ENCODE measurements at regions not wholly inside any gene's neighbourhood (a gene's known extent, or its start where the extent isn't known, plus 50 kb on each side); places are given as distances from the start of the nearest gene placed in this dataset.

DNA sequence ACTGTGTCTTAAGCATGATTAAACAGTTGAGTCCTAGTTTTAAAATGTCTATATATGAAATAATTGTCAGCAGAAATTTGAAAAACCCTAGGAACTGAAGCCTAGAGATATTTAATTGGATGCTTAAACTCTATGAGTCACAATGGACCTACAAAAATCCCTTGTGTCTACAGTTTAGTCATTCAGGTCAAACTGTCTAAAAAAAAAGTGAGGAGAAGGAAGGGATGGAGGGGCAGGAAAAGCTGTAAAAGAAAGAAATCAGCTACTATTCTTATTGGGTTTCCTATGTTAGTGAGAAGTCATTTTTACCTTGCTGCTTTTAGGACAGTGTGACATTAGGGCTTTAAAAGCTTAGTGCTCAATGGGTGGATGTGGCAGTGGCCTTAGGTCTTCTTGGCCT lies 406.1 kb upstream of the FZD8 start:
- H3K4me3 ChIP-seq (ENCODE audit: control insufficient read depth, low read depth, low read length) = no peak overlapping the region
- TF ChIP-seq, protein P1, sequence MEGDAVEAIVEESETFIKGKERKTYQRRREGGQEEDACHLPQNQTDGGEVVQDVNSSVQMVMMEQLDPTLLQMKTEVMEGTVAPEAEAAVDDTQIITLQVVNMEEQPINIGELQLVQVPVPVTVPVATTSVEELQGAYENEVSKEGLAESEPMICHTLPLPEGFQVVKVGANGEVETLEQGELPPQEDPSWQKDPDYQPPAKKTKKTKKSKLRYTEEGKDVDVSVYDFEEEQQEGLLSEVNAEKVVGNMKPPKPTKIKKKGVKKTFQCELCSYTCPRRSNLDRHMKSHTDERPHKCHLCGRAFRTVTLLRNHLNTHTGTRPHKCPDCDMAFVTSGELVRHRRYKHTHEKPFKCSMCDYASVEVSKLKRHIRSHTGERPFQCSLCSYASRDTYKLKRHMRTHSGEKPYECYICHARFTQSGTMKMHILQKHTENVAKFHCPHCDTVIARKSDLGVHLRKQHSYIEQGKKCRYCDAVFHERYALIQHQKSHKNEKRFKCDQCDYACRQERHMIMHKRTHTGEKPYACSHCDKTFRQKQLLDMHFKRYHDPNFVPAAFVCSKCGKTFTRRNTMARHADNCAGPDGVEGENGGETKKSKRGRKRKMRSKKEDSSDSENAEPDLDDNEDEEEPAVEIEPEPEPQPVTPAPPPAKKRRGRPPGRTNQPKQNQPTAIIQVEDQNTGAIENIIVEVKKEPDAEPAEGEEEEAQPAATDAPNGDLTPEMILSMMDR (IDR thresholded peaks at IDR 0.05; ENCODE audit: control insufficient read depth, insufficient read depth, low read depth, low read length, missing control alignments) = no peak
- no peak for DNase-seq (ENCODE audit: low read depth)

DNA sequence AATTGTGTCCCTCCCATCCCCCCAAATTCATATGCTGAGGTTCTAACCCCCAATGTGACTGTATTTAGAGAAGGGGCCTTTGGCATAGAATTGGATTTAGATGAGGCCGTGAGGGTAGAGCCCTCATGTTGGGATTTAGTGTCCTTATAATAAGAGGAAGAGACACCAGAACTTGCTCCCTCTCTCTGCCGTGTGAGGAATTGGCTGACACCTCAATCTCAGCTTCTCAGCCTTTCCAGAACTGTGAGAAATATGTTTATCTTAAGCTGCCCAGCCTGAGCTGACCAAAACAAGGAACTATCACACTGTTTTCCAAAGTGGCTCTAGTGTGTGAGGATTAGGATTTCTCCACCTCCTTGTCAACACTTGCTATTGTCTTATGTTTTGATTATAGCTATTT lies 400.0 kb upstream of the FZD8 start:
- H3K4me3 ChIP-seq (ENCODE audit: control insufficient read depth, low read depth, low read length) = no peak overlapping the region
- DNase-seq (ENCODE audit: low read depth) = no peak
- TF ChIP-seq, protein P1 (IDR thresholded peaks at IDR 0.05; ENCODE audit: control insufficient read depth, insufficient read depth, low read depth, low read length, missing control alignments) = no peak

DNA sequence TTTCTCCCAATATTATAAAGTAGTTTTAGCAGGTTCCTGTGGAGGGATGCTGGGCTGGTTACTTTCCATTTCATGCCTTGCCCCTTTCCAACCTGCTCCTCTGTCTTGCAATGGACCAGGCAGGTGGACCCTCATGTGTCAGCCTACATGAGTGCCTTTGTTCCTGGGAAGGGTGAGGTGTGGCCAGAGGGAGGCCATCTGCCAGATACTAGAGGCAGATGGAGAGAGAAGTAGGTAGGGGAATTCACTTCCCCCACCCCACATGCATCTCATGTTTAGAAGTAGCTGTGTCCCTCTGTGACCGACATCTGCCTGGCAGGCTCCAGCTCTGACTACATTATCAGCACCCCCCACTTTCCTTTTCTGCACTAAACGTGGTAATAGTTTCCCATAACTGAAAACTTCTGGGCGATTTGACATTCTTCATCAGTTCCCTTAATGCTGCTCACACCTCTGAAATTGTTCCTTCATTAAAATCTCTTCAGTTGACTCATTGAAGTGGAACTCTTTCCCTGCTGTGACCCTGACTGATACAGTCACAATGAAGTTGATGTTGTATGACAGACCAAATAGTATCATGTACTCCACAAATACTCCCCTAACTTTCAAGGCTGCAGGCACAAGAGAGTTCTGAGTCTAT lies 396.3 kb upstream of the FZD8 start:
- H3K4me3 ChIP-seq (ENCODE audit: control insufficient read depth, low read depth, low read length) = no peak overlapping the region
- TF ChIP-seq, protein P1 (IDR thresholded peaks at IDR 0.05; ENCODE audit: control insufficient read depth, insufficient read depth, low read depth, low read length, missing control alignments) = no peak
- DNase-seq (ENCODE audit: low read depth) = no peak

DNA sequence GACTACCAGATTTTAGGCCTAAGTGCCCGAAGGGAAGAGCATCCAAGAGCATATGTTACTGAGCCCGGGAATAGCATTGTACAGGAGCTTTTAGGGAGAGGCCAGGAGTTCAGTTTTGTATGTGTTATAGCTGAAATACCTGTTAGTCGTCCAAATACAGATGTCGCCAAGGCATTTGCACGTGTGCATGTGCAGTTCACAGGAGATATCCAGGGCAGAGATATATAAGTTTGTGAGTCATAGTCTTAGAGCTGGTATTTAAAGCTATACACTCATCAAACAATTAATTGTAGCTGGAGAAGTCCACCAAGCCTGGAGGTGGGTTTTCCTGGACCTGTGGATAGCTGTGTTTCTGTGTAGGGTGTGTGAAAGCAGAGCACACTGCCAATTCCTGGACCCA lies 394.0 kb upstream of the FZD8 start:
- H3K4me3 ChIP-seq (ENCODE audit: control insufficient read depth, low read depth, low read length) = no peak overlapping the region
- no peak for DNase-seq (ENCODE audit: low read depth)
- TF ChIP-seq, protein P1 (IDR thresholded peaks at IDR 0.05; ENCODE audit: control insufficient read depth, insufficient read depth, low read depth, low read length, missing control alignments) = no peak

DNA sequence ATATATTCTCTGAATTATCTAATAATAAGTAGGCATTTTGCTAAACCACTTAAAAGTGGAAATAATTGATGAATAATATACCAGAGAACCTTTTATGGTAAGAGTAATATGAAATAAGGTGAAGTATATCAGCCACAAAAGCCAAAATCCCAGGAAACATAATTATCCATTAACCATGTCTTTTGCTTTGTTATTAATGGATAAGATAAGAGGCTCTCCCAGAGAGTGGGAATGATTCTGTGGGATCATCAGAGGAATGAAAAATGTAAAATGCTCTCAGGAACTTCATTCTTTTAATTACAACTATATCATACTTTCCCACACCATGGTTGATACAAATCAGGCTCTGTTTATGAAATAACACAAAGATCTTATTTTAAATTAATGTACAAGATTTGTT lies 391.7 kb upstream of the FZD8 start:
- no peak for DNase-seq (ENCODE audit: low read depth)
- TF ChIP-seq, protein P1 (IDR thresholded peaks at IDR 0.05; ENCODE audit: control insufficient read depth, insufficient read depth, low read depth, low read length, missing control alignments) = no peak
- H3K4me3 ChIP-seq (ENCODE audit: control insufficient read depth, low read depth, low read length) = no peak overlapping the region

DNA sequence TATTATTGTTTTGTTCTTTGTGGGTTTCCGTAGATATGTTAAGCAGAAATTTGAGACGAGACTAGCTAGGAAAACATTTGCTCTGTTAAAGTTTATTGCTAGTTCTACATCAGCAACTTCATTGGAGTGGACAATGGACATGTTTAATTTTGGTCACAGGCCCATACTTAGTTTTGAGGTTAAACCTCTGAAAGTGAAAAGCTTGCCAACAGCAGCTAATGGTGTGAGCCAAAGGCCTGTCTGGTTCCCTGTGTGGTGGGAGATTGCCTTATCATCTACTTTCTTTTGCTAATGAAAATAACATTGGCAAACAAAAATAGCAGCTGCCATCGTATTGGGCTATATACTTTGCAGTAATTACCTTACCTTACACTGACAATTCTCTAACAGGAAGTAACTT lies 388.4 kb upstream of the FZD8 start:
- TF ChIP-seq, protein P1 (IDR thresholded peaks at IDR 0.05; ENCODE audit: control insufficient read depth, insufficient read depth, low read depth, low read length, missing control alignments) = no peak
- no peak overlapping the region for H3K4me3 ChIP-seq (ENCODE audit: control insufficient read depth, low read depth, low read length)
- DNase-seq (ENCODE audit: low read depth) = no peak
